Body of pancreas (tissue), 4 donors: ENCODE measurements at regions not wholly inside any gene's neighbourhood (a gene's known extent, or its start where the extent isn't known, plus 50 kb on each side); places are given as distances from the start of the nearest gene placed in this dataset.
"Not testable (repeated sequence)": the region's sequence is repeated elsewhere in the genome, so short reads cannot be mapped to it uniquely, and the experiment has no call there.

Experiments used
- ATAC-seq: fragments of 150-250 bp; one replicate; pipeline ENCODE4 v1.9.1; 2016
- DNase-seq, 4 donors: peaks; one replicate each; pipeline ENCODE4 v3.0.0-alpha.2; 2019
- H3K27ac ChIP-seq, 4 donors: fragments of 200-600 bp; sonication (generic); 1 replicate in 3 of 4; 2 replicates in 1 of 4; pipeline versions ENCODE4 v1.5.1 to v1.6.1; 2016 to 2019; ENCODE audit warnings: mild to moderate bottlenecking in 1 of 4, mixed read lengths in 1 of 4, moderate library complexity in 1 of 4
- H3K27me3 ChIP-seq, 2 donors: fragments of 200-600 bp; sonication (generic); one replicate each; pipeline ENCODE4 v1.6.0; 2016; ENCODE audit warnings: mild to moderate bottlenecking in 1 of 2
- H3K36me3 ChIP-seq, 2 donors: fragments of 200-600 bp; sonication (generic); replicated peaks in 1 of 2; 2 replicates each; pipeline ENCODE4 v1.5.1; 2016; ENCODE audit warnings: low read depth in 2 of 2; ENCODE audit not compliant: insufficient read depth in 1 of 2
- H3K4me1 ChIP-seq: fragments of 200-600 bp; sonication (generic); one replicate; pipeline ENCODE4 v1.6.0; 2016
- H3K4me3 ChIP-seq, 2 donors: fragments of 200-600 bp; sonication (generic); 1 replicate in 1 of 2; 2 replicates in 1 of 2; pipeline ENCODE4 v1.5.1; 2016 to 2019
- H3K9me3 ChIP-seq, 3 donors: fragments of 200-600 bp; sonication (generic); 1 replicate in 2 of 3; 2 replicates in 1 of 3; pipeline ENCODE4 v1.5.1; 2016
- POLR2A ChIP-seq, 3 donors: fragments of 450-650 bp; IDR thresholded peaks; one replicate each; pipeline ENCODE4 v1.6.1; 2016; ENCODE audit warnings: antibody characterized with exemption in 3 of 3, mild to moderate bottlenecking in 2 of 3
- WGBS, 2 donors: methylation state at CpG; one replicate each; pipeline ENCODE4 v1.1.5; 2017; 5-methylcytosine and 5-hydroxymethylcytosine counted together
- intact Hi-C: fragments of 100-400 bp; cut with DNase I; formaldehyde crosslinking; loops from one replicate; pipeline ENCODE4 v1.15.1; 2023
- TF ChIP-seq, protein P1 (sequence below), 7 experiments: fragments of 450-650 bp in 4 of 7; fragments of 200-600 bp in 3 of 7; sonication (generic) in 3 of 7; IDR thresholded peaks; one replicate each; pipeline ENCODE4 v1.5.1; 2016 to 2019; ENCODE audit warnings: antibody characterized with exemption in 7 of 7

- Histone ChIP-seq H3K27ac (no peak overlapping the region), H3K27me3 (no peaks in the 10 kb centered on the region), H3K36me3 (no peaks in the 10 kb centered on the region), H3K9me3 (no peaks in the 10 kb centered on the region), H3K4me1 (no peaks in the 10 kb centered on the region), H3K4me3 (no peak overlapping the region)
- 72 to 79% methylated on average over 8 of the region's 8 CpGs for WGBS, 2 donors
- intact Hi-C loops, result no loop called here
- TF ChIP-seq, protein P1, sequence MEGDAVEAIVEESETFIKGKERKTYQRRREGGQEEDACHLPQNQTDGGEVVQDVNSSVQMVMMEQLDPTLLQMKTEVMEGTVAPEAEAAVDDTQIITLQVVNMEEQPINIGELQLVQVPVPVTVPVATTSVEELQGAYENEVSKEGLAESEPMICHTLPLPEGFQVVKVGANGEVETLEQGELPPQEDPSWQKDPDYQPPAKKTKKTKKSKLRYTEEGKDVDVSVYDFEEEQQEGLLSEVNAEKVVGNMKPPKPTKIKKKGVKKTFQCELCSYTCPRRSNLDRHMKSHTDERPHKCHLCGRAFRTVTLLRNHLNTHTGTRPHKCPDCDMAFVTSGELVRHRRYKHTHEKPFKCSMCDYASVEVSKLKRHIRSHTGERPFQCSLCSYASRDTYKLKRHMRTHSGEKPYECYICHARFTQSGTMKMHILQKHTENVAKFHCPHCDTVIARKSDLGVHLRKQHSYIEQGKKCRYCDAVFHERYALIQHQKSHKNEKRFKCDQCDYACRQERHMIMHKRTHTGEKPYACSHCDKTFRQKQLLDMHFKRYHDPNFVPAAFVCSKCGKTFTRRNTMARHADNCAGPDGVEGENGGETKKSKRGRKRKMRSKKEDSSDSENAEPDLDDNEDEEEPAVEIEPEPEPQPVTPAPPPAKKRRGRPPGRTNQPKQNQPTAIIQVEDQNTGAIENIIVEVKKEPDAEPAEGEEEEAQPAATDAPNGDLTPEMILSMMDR (IDR thresholded peaks at IDR 0.05), result no peak
- TF ChIP-seq POLR2A (IDR thresholded peaks at IDR 0.05), result no peak
- no peak for ATAC-seq
- DNase-seq, result no peak
These were observed 116.0 kb upstream of the ADRA1B start for GRCh38 chr5:159800131-159800840.

GRCh38 chr5:159801303-159801702 lies 115.0 kb upstream of the ADRA1B start:
- 59 to 60% methylated on average over 8 of the region's 8 CpGs for WGBS, 2 donors
- intact Hi-C loops, result no loop called here
- Histone ChIP-seq H3K27me3 (no peaks in the 10 kb centered on the region), H3K4me3 (no peak overlapping the region), H3K27ac (no peak overlapping the region), H3K4me1 (no peaks in the 10 kb centered on the region), H3K36me3 (no peaks in the 10 kb centered on the region), H3K9me3 (no peaks in the 10 kb centered on the region)
- ATAC-seq (no peak), DNase-seq (no peak)
- TF ChIP-seq POLR2A (IDR thresholded peaks at IDR 0.05), result no peak
- TF ChIP-seq, protein P1 (IDR thresholded peaks at IDR 0.05), result no peak

DNA sequence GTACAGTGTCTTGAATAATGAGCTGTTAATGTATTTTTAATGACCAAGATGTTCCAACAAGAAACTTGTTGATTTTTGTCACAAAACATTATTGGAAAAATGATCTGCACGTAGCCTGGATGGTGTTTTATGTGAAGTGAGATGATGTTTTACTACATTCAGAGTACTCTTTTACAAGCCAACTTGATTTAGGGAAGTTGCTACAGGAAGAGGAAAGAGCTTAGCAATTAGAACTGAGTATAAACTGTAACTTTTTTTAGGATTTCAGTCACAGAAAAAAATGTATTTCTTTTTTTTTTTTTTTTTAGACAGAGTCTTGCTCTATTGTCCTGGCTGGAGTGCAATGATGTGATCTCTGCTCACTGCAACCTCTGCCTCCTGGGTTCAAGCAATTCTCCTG lies 113.6 kb upstream of the ADRA1B start:
- Histone ChIP-seq H3K4me3 (no peak overlapping the region), H3K9me3 (peaks cover 0 to 7% (median 0%) of the 10 kb centered on the region in 3 donors), H3K27me3 (no peaks in the 10 kb centered on the region), H3K36me3 (no peaks in the 10 kb centered on the region), H3K4me1 (no peaks in the 10 kb centered on the region), H3K27ac (no peak overlapping the region)
- 55 to 58% methylated on average over 1 of the region's 1 CpG for WGBS, 2 donors
- DNase-seq, result no peak
- no peak for ATAC-seq
- intact Hi-C loops, result no loop called here
- TF ChIP-seq POLR2A (IDR thresholded peaks at IDR 0.05), result no peak
- TF ChIP-seq, protein P1 (IDR thresholded peaks at IDR 0.05), result no peak

- 70 to 95% methylated on average over 1 of the region's 1 CpG for WGBS, 2 donors
- ATAC-seq (no peak), DNase-seq (no peak)
- TF ChIP-seq, protein P1 (IDR thresholded peaks at IDR 0.05), result no peak
- TF ChIP-seq POLR2A (IDR thresholded peaks at IDR 0.05), result no peak
- intact Hi-C loops, result no loop called here
- no peak overlapping the region for H3K27ac ChIP-seq
- no peaks in the 10 kb centered on the region for H3K4me1 ChIP-seq
- H3K9me3 ChIP-seq, result peaks cover 0 to 7% (median 0%) of the 10 kb centered on the region in 3 donors
- H3K27me3 ChIP-seq, result no peaks in the 10 kb centered on the region
- H3K36me3 ChIP-seq, result no peaks in the 10 kb centered on the region
- no peak overlapping the region for H3K4me3 ChIP-seq
These were observed 112.2 kb upstream of the ADRA1B start for GRCh38 chr5:159804121-159804520.

DNA sequence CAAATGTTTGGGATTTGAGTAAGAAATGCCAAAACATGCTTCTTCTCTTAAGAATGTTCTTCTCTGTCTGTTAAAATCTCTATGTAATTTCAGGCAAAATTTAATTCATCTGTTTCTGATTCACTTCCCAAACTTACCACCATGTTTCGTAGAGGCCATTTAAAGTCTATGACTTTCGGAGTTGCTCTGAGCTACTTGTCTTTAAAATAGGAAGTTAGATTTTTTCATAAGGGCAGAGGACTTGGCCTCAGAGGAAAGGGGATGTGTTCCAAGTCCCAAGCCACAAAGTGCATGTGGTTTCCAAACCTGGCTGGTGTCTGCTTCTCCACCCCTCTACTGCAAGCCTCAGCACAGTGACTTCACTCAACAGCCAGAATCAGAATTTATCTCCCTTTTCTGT lies 111.3 kb upstream of the ADRA1B start:
- no peaks in the 10 kb centered on the region for H3K27me3 ChIP-seq
- no peaks in the 10 kb centered on the region for H3K4me1 ChIP-seq
- ATAC-seq (no peak), DNase-seq (peak in 2 of 4 donors; percentile 10 to 52)
- H3K9me3 ChIP-seq, result peaks cover 0 to 7% (median 0%) of the 10 kb centered on the region in 3 donors
- WGBS, 2 donors, result 62 to 80% methylated on average over 2 of the region's 2 CpGs
- no peak overlapping the region for H3K27ac ChIP-seq
- intact Hi-C loops, result no loop called here
- no peaks in the 10 kb centered on the region for H3K36me3 ChIP-seq
- TF ChIP-seq POLR2A (IDR thresholded peaks at IDR 0.05), result no peak
- TF ChIP-seq, protein P1 (IDR thresholded peaks at IDR 0.05), result no peak
- no peak overlapping the region for H3K4me3 ChIP-seq

GRCh38 chr5:159807135-159807534 lies 109.1 kb upstream of the ADRA1B start:
- H3K4me1 ChIP-seq, intact Hi-C loops, H3K36me3 ChIP-seq, H3K27me3 ChIP-seq, H3K4me3 ChIP-seq, H3K27ac ChIP-seq, ATAC-seq, DNase-seq, H3K9me3 ChIP-seq: not testable (repeated sequence)
- 79 to 89% methylated on average over 3 of the region's 3 CpGs for WGBS, 2 donors
